Daoy (cell line): ENCODE measurements at regions not wholly inside any gene's neighbourhood (a gene's known extent, or its start where the extent isn't known, plus 50 kb on each side); places are given as distances from the start of the nearest gene placed in this dataset.

Experiments used
- DNase-seq: peaks from one replicate; pipeline ENCODE4 v3.0.0-alpha.2; 2015; ENCODE audit warnings: low read depth

GRCh38 chr1:87165177-87165576, 163.5 kb upstream of the LMO4 start:
- no peak for DNase-seq

- no peak for DNase-seq
These were observed 161.4 kb upstream of the LMO4 start for GRCh38 chr1:87167157-87167789.

GRCh38 chr1:87167848-87168525, 160.7 kb upstream of the LMO4 start:
- DNase-seq, result no peak

- no peak for DNase-seq
These were observed 159.3 kb upstream of the LMO4 start for GRCh38 chr1:87169263-87169910.

GRCh38 chr1:87170157-87170556, 158.5 kb upstream of the LMO4 start:
- DNase-seq, result no peak

- no peak for DNase-seq
These were observed 157.6 kb upstream of the LMO4 start for GRCh38 chr1:87170931-87171598.

GRCh38 chr1:87173231-87173630, 155.4 kb upstream of the LMO4 start:
- DNase-seq, result no peak

- no peak for DNase-seq
These were observed 153.9 kb upstream of the LMO4 start for GRCh38 chr1:87174724-87175245.

GRCh38 chr1:87176087-87176486, 152.6 kb upstream of the LMO4 start:
- no peak for DNase-seq

- no peak for DNase-seq
These were observed 152.2 kb upstream of the LMO4 start for GRCh38 chr1:87176514-87176913.

- no peak for DNase-seq
These were observed 150.2 kb upstream of the LMO4 start for GRCh38 chr1:87178441-87178840.

- DNase-seq, result no peak
These were observed 149.4 kb upstream of the LMO4 start for GRCh38 chr1:87179076-87179810.

- no peak for DNase-seq
These were observed 148.7 kb upstream of the LMO4 start for GRCh38 chr1:87179851-87180519.

GRCh38 chr1:87180682-87181081, 148.0 kb upstream of the LMO4 start:
- DNase-seq, result no peak

- peak; percentile 25 for DNase-seq
These were observed 146.1 kb upstream of the LMO4 start for GRCh38 chr1:87182611-87183010.

- DNase-seq, result no peak
These were observed 143.6 kb upstream of the LMO4 start for GRCh38 chr1:87185077-87185476.

GRCh38 chr1:87186346-87186745, 142.3 kb upstream of the LMO4 start:
- no peak for DNase-seq

GRCh38 chr1:87188640-87189039, 140.0 kb upstream of the LMO4 start:
- no peak for DNase-seq

GRCh38 chr1:87190402-87190801, 138.3 kb upstream of the LMO4 start:
- no peak for DNase-seq

- no peak for DNase-seq
These were observed 137.0 kb upstream of the LMO4 start for GRCh38 chr1:87191646-87192045.

- DNase-seq, result no peak
These were observed 134.4 kb upstream of the LMO4 start for GRCh38 chr1:87194271-87194774.
